NCI-H2227 (cell line): ENCODE measurements at regions not wholly inside any gene's neighbourhood (a gene's known extent, or its start where the extent isn't known, plus 50 kb on each side); places are given as distances from the start of the nearest gene placed in this dataset.
"Not testable (repeated sequence)": the region's sequence is repeated elsewhere in the genome, so short reads cannot be mapped to it uniquely, and the experiment has no call there.

Source experiments
- DNase-seq: peaks from one replicate; lab custom pipeline; 2025; ENCODE audit not compliant: unreplicated experiment; lab: John Stamatoyannopoulos, UW

DNA sequence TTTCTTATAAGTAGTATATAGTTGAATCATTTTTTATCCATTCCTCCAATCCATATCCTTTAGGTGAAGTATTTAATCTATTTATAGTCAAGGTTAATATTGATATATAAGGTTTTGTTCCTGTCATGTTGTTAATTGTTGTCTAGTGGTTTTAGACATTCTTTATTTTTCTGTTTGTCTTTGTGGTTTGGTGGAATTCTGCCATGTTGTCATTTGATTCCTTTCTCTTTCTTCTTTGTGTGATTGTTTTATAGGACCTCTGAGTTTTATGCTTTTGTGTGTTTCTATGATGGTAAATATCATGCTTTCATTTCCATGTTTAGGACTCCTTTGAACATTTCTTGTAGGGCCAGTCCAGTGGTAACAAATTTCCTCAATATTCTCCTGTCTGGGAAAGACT lies 450.3 kb upstream of the BTBD3 start:
- no peak for DNase-seq

DNA sequence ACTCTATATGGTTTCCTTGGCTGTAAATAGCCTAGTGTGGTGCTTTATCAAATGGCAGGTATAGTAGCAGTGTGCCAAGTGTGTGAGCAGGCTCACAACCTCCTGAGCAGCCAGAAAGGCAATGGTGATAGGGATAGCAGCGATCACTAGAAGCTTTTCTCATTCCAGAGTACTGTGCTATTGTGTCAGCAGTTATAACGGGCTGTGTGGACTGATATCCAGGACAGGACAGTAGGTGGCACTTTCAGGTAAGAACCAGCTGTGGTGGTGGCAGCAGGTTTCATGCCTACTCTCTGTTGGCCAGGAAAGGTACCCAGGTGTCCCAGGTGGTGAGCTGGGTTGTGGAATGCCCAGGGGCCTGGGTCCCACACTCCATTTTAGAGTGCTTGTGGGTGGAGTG lies 448.8 kb upstream of the BTBD3 start:
- DNase-seq, result no peak

DNA sequence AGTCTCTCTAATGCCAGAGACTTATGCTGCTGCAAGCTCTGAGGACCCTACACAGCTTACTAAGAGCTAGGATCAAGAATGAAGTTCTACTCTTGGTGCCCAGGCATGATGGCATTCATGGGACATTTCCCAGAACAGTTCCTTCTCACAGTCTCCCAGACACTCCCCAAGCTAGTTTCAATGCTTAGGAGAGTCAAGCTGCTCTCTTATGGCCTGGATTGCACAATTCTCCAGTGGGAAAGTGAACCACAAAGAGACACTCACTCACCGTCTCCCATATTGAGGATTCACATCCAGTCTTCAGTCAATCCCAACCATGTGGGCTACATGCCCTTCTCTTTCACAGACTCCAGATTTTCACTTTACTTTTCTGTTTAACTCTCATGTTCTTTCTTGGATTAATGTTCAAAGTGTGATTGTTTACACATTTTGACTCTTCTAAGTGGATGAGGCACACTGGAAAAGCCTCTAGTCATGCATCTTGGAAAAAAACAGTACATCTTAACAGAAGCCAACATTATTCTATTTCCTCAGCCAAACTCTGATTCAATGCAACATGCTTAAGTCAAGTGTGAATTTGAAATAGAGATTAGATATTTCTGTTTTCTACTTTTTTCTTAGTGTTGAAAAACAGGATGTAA lies 447.8 kb upstream of the BTBD3 start:
- no peak for DNase-seq

DNA sequence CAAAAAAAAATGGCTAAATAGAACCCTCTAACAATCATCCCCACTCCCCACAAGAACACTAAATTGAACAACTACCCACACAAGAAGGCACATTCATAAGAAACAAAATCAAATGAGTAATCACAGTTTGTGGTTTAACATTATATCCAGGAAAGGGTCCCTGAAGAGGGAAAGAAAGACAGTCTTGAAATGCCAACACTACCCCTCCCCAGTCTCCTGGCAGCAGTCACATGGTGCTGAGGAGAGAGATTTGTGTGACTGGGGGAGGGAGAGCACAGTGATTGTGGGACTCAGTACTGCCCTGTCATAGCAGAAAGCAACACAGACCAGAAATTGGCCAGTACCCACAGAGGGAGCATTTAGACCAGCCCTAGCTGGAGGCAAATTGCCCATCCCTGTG lies 443.7 kb upstream of the BTBD3 start:
- no peak for DNase-seq

DNA sequence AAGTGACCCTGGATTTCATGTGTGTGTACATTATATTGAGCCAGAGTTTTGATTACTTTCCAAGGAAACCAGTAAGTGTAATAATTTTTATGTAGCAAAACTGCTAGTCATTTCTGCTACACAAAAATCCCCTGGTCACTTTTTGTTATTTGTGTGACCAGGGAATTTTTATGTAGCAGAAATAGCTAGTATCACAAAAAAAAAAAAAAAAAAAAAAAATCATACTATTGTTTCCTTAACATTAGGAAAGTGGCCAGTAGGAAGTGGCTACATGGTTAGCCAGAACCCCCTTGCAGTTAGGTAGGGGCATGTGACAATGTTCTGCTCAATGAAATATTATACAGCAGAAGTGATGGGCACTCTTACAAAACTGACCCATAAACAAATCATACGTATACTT lies 434.0 kb upstream of the BTBD3 start:
- no peak for DNase-seq

DNA sequence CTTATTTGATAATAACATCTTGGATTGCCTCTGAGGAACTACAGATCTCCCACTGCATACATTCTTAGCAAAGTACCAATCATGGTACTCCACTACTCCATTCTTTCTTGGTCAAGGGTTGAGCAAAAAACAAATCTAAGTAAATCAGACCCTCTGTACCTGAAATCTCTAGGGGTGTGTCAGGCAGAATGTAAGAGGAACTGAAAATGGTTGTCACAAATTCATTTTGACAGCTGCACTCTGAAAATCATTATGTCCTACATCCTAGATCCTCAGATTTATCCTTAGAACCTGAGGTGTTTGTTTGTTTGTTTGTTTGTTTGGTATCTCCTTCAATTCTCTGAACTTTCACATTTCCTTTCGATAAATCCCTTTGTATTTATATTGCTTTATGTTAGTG lies 433.2 kb upstream of the BTBD3 start:
- DNase-seq, result no peak

DNA sequence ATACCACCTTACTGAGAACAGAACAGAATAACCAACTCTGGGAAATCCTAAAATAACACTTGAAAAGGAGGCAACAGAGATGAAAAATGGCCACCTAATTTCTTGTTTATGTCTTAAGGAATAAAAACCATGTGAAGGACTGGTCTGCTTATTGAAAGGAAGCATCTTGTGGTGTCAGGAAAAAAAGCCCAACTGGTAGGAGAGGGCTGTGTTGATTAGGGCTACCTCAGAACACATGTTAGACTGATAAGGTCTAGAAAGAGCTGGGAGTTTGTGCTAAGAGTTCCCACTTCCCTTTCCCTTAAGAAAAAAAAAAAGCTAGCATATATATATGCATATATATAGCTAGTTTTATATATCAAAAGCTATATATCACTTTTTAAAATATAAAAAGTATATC lies 425.3 kb upstream of the BTBD3 start:
- no peak for DNase-seq

DNA sequence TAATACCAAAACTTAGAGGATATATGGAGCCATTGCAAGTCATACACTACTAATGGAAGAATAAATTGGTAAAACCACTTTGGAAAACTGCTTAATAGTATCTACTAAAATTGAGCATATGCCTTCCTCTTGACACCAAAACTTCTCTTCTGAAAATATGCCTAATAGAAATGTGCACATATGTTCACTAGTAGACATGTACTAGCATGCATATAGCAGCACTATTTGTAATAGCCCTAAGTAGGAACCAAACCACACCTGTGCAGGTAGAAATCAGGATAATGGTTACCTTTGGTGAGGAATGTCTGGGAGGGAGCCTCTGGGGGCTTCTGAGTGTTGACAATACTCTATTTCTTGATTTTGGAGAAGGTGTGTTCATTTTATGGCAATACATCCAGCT lies 424.8 kb upstream of the BTBD3 start:
- no peak for DNase-seq

DNA sequence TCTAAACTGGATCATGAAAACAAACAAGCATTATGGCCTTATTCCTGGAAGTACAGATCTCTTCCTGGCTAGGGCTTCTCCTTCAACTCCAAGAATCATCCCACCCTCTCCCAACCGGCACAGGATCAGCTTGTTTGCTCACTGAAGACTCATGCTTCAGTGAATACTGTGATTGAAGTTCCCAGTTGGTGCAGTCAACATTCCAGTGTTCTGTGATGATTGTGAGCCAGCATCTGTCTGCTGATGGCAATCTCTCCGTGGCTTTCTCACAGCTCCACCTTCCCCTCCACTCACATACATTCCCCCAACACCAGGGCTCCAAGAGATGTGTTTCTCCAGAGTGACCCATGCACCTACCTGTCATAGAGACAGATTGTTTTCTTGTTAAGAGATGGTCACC lies 421.3 kb upstream of the BTBD3 start:
- DNase-seq, result no peak

DNA sequence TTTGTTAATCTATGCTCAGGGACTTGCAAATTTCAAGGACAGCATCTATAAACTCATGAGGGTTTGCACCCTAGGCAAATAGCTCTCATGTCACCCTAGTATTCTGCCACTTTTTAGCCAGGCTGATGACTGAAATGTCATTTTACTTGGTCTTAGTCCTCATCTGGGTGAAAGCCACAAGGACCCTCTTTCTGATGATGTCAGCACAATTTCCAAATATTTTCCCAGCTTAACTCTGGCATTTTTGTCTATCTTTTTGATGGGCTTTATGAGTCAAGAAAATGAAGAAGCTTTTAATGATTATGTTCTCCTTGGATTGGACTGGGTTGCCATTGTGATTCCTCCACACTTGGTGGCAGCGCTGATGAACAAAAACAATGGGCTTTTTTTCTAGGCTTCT lies 420.1 kb upstream of the BTBD3 start:
- no peak for DNase-seq

DNA sequence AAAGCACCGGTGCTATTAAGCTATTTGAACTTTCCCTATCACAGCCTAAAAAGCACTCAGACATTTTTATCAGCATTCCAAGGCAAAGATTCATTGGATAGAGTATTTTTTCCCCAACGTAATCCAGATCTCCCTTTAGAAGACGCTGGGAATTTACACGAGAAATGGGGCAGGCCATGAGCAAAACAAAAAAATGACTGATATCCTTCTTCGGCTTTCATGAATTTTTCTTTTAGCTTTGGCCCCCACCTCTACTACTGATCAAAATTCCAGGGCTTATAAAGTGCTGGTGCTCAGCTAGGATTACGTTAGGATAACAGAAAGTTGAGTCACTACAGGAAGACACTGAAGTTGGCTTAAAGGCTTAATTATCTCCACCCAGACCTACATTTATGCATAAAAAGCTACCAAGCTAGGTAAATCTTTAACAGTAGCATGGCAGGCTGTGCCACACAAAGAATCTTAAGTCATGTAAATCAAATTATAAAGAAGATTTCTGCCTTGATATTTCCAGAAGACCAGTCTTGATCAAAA lies 418.5 kb upstream of the BTBD3 start:
- DNase-seq, result no peak

DNA sequence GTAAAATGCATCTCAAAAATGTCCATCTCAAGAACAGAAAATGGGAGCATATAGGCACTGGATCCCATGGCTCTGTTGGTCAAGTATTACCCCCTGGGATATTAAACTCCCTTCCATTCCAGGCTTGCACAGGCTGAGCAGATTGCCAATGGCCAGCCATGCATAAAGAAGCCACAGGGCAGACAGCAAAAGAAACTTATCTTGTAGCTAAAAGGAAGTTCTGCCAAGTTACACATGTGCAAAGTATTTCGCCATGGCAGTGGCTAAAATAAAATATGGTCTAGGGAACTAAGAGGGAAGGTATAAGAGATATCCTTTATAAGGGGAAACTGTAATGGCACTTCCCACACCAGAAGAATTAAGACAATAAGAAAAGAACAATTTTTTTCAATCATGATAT lies 415.6 kb upstream of the BTBD3 start:
- DNase-seq, result no peak

DNA sequence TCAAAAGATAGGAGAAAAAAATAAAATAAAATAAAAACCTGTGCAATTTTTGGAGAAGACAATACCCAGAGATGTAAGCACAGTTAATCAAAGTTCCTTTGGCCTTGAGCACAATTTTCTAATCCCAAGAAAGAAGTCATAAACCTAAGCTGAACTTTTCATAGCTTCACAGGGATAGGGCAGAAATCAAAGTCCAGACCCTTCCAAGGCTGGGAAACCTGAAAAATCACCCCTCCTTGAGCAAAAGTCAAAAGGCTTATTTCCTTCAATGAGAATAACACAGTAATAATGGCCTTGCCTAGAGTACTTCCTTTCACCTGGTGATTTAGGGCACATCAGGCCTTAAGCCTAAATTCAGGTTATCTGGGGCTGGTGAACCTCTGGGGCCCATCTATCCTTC lies 415.0 kb upstream of the BTBD3 start:
- no peak for DNase-seq

DNA sequence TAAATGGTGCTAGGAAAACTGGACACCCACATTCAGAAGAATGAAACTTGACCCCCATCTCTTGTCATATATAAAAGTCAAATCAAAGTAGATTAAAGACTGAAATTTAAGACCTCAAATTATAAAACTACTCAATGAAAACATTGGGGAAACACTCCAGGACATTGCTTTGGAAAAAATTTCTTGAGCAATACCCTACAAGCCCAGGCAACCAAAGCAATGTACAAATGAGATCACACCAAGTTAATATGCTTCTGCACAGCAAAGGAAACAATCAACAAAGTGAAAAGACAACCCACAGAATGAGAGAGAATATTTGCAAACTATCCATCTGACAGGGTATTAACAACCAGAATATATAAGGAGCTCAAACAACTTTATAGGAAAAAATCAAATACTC lies 407.9 kb upstream of the BTBD3 start:
- DNase-seq, result no peak

DNA sequence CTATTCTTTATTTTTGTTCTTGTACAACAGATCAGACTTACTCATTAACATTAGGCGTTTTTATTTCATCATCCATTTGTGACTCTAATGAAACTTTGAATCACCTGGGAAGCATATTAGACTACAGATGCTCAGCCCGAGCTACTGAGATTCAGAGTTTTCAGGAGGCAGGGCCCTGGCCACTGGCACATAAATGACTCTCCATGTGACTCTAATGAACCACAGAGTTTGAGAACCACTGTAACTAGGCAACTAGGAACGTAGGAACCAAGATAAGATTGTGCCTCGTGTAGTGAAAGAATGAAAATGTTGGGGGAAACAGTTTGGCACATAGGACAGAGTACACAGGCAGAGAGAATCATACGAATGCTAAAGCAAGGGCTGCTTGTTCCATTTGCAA lies 405.9 kb upstream of the BTBD3 start:
- DNase-seq, result no peak

DNA sequence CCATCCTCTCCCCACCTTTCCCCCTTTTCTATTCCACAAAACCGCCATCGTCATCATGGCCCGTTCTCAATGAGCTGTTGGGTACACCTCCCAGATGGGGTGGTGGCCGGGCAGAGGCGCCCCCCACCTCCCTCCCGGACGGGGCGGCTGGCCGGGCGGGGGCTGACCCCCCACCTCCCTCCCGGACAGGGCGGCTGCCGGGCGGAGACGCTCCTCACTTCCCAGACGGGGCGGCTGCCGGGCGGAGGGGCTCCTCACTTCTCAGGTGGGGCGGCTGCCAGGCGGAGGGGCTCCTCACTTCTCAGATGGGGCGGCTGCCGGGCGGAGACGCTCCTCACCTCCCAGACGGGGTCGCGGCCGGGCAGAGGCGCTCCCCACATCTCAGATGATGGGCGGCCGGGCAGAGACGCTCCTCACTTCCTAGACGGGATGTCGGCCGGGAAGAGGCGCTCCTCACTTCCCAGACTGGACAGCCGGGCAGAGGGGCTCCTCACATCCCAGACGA lies 404.4 kb upstream of the BTBD3 start:
- not testable (repeated sequence) for DNase-seq

DNA sequence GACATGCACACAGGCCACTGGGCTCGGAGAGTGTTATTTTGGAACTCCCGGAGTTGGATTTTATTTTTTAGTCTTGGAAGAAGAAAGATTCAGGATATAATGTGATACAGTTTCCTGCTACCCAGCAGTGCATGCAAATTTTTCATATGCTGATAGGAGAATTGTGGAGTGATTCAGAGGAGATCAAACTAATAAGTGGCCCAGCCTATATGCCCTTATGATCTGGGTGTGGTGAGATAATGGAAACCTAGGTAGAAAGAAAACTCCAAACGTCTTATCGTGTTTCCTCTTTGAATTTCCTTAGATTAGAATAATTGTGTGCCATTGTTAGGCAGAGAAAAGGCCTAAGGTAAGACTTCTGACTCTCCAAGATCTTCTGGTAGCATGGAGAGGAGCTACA lies 401.2 kb upstream of the BTBD3 start:
- no peak for DNase-seq

DNA sequence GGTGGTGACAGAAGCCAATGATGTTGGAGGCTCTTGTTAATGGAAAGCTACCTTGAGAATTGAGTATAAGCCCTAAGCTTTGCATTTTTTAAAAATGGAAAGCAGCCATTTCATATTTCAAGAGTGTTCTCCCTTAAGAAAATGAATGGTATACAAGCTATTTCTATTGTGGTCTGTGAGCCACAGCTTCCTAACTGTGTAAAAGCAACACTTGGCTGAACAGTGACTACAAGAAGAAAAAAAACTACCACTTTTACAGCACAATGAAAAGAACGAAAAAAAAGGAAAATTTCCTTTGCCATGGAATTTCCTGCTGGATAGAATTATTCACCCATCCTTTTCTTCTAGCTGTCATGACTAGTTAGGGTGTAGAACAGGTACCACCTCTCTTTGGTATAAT lies 397.1 kb upstream of the BTBD3 start:
- DNase-seq, result no peak

DNA sequence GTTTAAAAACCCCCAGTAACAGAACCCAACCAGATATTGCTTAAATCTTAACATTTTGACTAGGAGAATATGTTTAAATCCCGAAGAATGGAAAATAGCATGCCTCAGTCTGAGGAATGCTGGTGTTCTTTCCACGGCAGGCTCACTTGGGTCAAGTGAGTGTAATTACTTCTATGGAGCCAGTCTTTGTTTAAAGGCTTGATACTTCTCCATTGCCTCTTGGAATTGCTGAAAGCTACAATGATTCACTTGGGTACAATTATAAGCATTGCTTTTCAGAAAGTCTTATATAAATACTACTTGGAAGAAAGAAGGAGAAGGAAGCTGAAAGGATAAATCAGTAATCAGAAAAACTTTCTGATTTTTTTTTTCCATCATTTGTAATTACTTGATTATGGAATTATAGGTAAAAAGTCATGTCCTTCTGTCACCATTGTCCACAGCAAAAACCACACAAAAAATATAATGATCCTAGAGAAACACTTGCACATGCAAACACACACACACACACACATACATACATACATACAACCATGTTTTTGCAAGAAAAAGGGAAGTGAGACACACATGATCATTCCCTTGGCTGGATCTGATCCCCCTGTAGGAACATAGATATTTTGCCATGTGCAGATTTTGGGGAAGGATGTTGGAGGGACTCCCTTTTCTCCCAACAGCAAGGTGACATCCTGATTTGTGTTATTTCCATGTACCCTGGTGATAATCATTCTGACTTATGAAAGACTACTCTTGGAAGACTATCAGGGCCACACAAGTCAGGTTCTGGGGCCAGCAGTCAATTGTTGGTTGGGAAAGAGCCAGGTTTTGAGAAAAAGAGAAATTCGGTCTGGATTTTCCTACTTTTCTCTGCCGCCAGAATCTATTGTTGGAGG lies 396.0 kb upstream of the BTBD3 start:
- no peak for DNase-seq

DNA sequence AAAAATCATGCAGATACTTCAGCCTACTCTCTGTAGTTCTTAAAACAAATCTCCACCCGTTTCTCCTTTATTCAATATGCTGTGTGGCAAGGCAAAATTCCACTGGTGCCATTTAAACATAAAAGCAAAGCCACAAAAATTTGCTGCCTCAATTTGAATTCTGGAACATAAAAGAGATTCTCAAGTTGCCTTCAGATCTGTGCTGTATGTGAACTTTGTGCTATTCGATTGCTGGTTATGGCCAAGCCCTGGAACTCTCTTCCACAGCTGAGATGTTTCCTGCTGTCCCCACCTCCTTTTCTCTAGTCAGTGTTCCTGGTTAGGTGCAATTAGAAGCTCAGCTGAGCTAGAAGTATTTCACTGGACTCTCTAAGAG lies 395.3 kb upstream of the BTBD3 start:
- DNase-seq, result no peak

DNA sequence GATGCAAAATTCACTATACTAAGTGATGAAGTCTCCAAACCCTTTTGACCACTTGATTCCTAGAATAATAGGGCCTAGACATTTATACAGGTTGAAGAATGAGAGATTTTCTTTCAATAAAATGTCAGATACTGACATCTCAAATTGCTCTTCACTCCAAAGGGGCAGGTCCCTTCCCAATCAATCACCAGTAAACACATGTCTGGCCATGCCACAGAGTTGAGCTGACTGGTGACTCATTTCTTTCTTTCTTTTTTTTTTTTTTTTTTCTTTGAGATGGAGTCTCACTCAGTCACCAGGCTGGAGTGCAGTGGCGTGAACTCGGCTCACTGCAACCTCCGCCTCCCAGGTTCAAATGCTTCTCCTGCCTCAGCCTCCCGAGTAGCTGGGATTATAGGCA lies 388.6 kb upstream of the BTBD3 start:
- no peak for DNase-seq

DNA sequence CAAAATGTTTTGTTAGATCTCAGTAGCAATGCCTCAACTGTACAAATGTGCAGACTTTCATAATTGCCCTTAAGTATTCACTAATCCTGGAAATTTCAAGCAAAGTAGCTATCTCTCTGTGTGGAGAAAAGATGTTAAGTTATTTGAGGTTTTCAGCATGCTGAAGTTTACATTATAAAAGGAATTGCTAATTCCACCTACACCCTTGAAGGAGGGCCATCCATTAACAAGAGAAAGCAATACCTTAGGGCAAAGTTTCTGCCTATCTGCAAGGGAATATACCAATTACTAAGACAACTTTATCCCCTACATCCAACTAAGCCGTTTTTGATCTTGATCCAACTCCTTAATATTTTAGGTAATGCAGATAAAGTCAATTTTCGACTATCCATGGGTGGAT lies 380.7 kb upstream of the BTBD3 start:
- no peak for DNase-seq
